ENCODE measurements at regions not wholly inside any gene's neighbourhood (a gene's known extent, or its start where the extent isn't known, plus 50 kb on each side); places are given as distances from the start of the nearest gene placed in this dataset.

DNA sequence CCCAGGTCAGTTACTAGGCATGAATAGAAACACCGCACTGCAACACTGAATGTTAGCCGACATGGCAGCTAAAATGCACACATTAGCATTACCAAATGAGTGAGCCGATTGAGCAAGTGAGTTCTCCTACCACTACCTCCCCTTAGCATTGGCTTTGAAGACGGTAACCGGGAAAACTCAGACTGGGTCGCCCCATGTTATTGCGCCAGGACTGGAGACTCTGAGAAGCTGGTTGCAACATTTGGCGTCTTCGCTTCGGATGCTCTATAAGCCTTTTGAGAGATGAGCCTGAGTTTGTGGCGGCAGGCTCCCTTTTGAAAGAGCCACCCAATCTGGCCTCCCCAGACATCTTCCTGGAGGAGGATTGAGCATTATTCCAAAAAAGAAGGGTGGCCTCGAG is 68.5 kb upstream of the POMP start:
- TF ChIP-seq, protein P1, sequence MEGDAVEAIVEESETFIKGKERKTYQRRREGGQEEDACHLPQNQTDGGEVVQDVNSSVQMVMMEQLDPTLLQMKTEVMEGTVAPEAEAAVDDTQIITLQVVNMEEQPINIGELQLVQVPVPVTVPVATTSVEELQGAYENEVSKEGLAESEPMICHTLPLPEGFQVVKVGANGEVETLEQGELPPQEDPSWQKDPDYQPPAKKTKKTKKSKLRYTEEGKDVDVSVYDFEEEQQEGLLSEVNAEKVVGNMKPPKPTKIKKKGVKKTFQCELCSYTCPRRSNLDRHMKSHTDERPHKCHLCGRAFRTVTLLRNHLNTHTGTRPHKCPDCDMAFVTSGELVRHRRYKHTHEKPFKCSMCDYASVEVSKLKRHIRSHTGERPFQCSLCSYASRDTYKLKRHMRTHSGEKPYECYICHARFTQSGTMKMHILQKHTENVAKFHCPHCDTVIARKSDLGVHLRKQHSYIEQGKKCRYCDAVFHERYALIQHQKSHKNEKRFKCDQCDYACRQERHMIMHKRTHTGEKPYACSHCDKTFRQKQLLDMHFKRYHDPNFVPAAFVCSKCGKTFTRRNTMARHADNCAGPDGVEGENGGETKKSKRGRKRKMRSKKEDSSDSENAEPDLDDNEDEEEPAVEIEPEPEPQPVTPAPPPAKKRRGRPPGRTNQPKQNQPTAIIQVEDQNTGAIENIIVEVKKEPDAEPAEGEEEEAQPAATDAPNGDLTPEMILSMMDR (conservative IDR thresholded peaks at IDR 0.05; ENCODE audit: low read depth, low read length) = no peak
- no peak for DNase-seq (ENCODE audit: low read depth)
- H3K4me3 ChIP-seq (ENCODE audit: low read length) = no peak overlapping the region

DNA sequence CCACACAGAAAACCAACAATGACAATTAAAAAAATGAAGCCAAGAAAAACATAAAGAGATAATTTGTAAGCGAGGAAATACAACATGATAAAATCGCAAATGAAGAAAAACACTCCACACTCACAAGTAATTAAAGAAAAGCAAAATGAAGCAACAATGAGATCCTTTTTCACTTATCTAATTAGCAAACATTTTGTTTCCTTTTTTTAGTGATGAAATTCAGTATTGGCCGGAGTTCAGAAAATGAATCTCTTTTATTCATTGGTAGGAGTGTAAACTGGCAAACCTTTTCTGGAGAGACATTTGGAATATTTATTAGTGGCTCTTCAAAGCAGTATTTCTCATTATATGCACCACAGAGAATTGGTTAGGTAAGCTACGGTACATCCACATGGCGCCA is 70.6 kb upstream of the POMP start:
- TF ChIP-seq, protein P1 (conservative IDR thresholded peaks at IDR 0.05; ENCODE audit: low read depth, low read length) = no peak
- H3K4me3 ChIP-seq (ENCODE audit: low read length) = no peak overlapping the region
- DNase-seq (ENCODE audit: low read depth) = no peak

DNA sequence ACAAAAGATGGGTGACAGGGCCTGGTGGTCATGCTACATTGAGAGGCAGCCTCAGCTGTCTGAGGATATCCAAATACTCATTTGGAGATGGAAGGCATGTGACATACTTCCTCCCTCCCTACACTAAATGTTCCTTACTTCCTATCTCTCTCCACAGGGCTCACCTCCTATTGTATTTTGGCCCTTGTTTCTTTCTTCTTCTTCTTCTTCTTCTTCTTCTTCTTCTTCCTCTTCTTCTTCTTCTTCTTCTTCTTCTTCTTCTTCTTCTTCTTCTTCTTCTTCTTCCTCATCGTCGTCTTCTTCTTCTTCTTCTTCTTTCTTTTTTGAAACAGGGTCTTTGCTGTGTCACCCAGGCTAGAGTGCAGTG is 71.8 kb upstream of the POMP start:
- TF ChIP-seq, protein P1 (conservative IDR thresholded peaks at IDR 0.05; ENCODE audit: low read depth, low read length) = no peak
- no peak for DNase-seq (ENCODE audit: low read depth)
- H3K4me3 ChIP-seq (ENCODE audit: low read length) = no peak overlapping the region

DNA sequence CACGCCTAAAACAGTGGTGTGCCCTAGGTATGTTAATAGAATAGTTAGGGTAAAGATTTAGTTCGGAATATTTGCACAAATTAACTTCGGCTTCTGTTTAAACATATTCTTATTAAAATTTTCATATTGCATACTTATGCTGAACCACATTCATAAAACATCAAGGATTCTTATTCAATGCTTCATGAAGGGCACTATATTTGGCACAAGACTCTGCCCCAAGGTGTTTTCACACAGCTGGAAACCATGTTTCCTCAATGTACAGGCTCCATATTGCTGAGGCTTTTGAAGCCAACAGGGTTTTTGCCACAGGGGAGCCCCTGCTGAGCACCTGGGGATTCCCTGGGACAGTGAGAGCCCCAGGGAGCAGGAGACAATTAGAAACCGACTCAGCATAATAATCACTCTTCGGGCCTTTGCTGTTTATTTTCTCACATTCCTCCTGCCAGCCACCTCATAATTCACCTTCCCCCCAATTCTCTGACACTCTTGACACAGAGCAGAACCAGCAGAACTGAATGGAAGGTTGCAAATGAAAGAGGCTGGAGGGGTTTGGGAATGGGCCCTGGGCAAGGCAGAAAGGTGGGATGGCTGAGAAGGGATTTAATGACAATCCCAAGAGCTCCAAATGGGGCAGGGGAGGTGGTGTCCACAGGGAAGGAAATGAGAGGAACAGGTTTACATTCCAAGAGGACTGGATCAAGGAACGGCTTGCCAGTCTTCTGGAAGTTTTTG is 72.3 kb upstream of the POMP start:
- H3K4me3 ChIP-seq (ENCODE audit: low read length) = no peak overlapping the region
- TF ChIP-seq, protein P1 (conservative IDR thresholded peaks at IDR 0.05; ENCODE audit: low read depth, low read length) = no peak
- DNase-seq (ENCODE audit: low read depth) = no peak

DNA sequence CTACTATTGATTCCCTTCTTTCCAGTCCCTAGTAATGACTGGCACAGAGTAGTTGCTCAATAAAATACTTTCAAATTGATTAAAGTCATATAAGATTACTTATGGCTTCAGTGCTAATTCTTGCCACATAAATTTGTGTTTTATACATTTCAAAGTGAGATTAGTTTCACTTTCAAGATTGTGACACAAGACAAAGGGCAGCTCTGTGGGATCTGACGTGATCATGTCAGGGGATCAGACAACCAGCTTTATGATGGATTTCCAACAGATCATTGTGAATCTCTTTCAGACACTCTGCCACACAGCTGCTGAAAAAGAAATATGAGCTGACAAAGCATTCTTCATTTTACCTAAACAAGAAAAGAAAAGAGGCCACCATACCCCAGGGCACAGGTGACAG is 73.4 kb upstream of the POMP start:
- TF ChIP-seq, protein P1 (conservative IDR thresholded peaks at IDR 0.05; ENCODE audit: low read depth, low read length) = no peak
- no peak overlapping the region for H3K4me3 ChIP-seq (ENCODE audit: low read length)
- DNase-seq (ENCODE audit: low read depth) = no peak

DNA sequence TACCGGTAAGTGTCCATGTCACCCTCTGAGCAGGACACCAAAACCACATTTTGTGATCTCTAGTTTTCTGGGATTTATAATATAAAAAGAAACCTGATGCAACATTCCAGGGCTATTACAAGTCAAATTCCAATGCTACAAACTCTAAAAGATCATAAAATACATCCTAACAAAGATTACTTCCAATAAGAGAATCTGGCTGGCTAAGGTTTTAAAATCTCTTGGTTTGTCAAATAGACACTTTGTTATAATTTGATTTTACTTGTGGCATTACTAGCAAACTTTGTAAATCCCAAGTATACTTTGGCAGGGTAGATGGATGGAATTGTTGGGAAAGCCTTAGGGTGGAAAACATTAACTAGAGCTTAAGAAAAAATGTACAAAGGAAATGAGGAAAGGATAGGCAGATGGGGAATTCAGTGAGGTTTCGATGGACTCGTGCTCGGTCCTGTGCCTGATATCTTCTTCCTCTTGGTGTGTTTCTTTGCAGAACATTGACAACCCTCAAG is 74.0 kb upstream of the POMP start:
- no peak for DNase-seq (ENCODE audit: low read depth)
- TF ChIP-seq, protein P1 (conservative IDR thresholded peaks at IDR 0.05; ENCODE audit: low read depth, low read length) = no peak
- H3K4me3 ChIP-seq (ENCODE audit: low read length) = no peak overlapping the region

DNA sequence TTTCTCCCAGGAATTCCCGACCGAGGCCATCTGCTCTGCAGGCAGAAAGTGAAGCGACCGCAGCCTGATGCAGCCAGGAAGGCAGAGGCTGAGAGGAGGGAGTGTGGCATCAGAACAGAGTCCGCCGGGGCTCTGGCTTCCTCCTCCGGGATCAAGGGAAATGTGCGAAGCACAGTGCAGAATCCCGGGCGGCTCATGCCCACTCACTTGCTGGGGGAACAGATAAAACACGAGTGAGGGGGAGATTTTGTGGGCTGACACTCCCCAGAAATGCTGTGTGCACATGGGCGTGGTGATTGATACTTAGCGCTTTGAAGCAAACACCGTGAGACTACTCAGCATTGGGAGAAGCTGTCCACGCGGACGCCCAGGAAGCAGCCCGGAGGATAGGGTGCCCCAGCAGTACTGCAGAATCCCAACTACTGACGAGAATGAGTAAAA is 75.3 kb upstream of the POMP start:
- TF ChIP-seq, protein P1 (conservative IDR thresholded peaks at IDR 0.05; ENCODE audit: low read depth, low read length) = no peak
- H3K4me3 ChIP-seq (ENCODE audit: low read length) = no peak overlapping the region
- DNase-seq (ENCODE audit: low read depth) = no peak
